ENCODE measurements at regions not wholly inside any gene's neighbourhood (a gene's known extent, or its start where the extent isn't known, plus 50 kb on each side); places are given as distances from the start of the nearest gene placed in this dataset.
"Not testable (repeated sequence)": the region's sequence is repeated elsewhere in the genome, so short reads cannot be mapped to it uniquely, and the experiment has no call there.

GRCh38 chr10:20515654-20516053 is 381.5 kb downstream of the NEBL start:
- no peaks in the 10 kb centered on the region for H3K4me1 Mint-ChIP-seq (ENCODE audit: low read depth)
- H3K4me3 Mint-ChIP-seq: no peak overlapping the region
- POLR2A ChIA-PET: no interaction called here
- H3K36me3 Mint-ChIP-seq (ENCODE audit: low read depth): no peaks in the 10 kb centered on the region
- ATAC-seq (no peak), DNase-seq (no peak)
- CTCF ChIA-PET: no interaction called here
- H3K27me3 Mint-ChIP-seq (ENCODE audit: low read depth): no peaks in the 10 kb centered on the region
- peaks cover 9% of the 10 kb centered on the region for H3K9me3 Mint-ChIP-seq (ENCODE audit: insufficient read depth)
- H3K27ac Mint-ChIP-seq: no peak overlapping the region

GRCh38 chr10:20512631-20513030 is 384.5 kb downstream of the NEBL start:
- H3K9me3 Mint-ChIP-seq (ENCODE audit: insufficient read depth): peaks cover 9% of the 10 kb centered on the region
- no peak overlapping the region for H3K4me3 Mint-ChIP-seq
- ATAC-seq (no peak), DNase-seq (no peak)
- no peaks in the 10 kb centered on the region for H3K36me3 Mint-ChIP-seq (ENCODE audit: low read depth)
- ChIA-PET POLR2A (no interaction called here), CTCF (interaction anchor here (0.6 kb wide), 1 partner anchor 445 kb away, joined by 3 read pairs; no protein-coding TSS in a partner anchor)
- H3K4me1 Mint-ChIP-seq (ENCODE audit: low read depth): no peaks in the 10 kb centered on the region
- no peak overlapping the region for H3K27ac Mint-ChIP-seq
- H3K27me3 Mint-ChIP-seq (ENCODE audit: low read depth): no peaks in the 10 kb centered on the region

GRCh38 chr10:20508921-20509320 is 388.2 kb downstream of the NEBL start:
- H3K4me3 Mint-ChIP-seq: no peak overlapping the region
- H3K9me3 Mint-ChIP-seq (ENCODE audit: insufficient read depth): peaks cover 8% of the 10 kb centered on the region
- no peaks in the 10 kb centered on the region for H3K27me3 Mint-ChIP-seq (ENCODE audit: low read depth)
- POLR2A ChIA-PET: no interaction called here
- H3K36me3 Mint-ChIP-seq (ENCODE audit: low read depth): no peaks in the 10 kb centered on the region
- CTCF ChIA-PET: no interaction called here
- H3K4me1 Mint-ChIP-seq (ENCODE audit: low read depth): no peaks in the 10 kb centered on the region
- ATAC-seq: no peak
- no peak overlapping the region for H3K27ac Mint-ChIP-seq
- DNase-seq: no peak

- DNase-seq: no peak
- Mint-ChIP-seq H3K36me3 (ENCODE audit: low read depth) (no peaks in the 10 kb centered on the region), H3K4me1 (ENCODE audit: low read depth) (no peaks in the 10 kb centered on the region), H3K9me3 (ENCODE audit: insufficient read depth) (peaks cover 4% of the 10 kb centered on the region), H3K4me3 (no peak overlapping the region), H3K27ac (no peak overlapping the region), H3K27me3 (ENCODE audit: low read depth) (no peaks in the 10 kb centered on the region)
- ChIA-PET CTCF (no interaction called here), POLR2A (no interaction called here)
- no peak for ATAC-seq
Observed at GRCh38 chr10:20502903-20503585, 394.1 kb downstream of the NEBL start.

GRCh38 chr10:20494474-20494873 is 402.6 kb downstream of the NEBL start:
- Mint-ChIP-seq H3K4me3 (no peak overlapping the region), H3K4me1 (ENCODE audit: low read depth) (no peaks in the 10 kb centered on the region), H3K9me3 (ENCODE audit: insufficient read depth) (no peaks in the 10 kb centered on the region), H3K27ac (no peak overlapping the region), H3K36me3 (ENCODE audit: low read depth) (no peaks in the 10 kb centered on the region), H3K27me3 (ENCODE audit: low read depth) (no peaks in the 10 kb centered on the region)
- ATAC-seq (no peak), DNase-seq (no peak)
- POLR2A ChIA-PET: no interaction called here
- CTCF ChIA-PET: no interaction called here

GRCh38 chr10:20492447-20492846 is 404.7 kb downstream of the NEBL start:
- ChIA-PET POLR2A (no interaction called here), CTCF (no interaction called here)
- Mint-ChIP-seq H3K27me3 (ENCODE audit: low read depth) (no peaks in the 10 kb centered on the region), H3K9me3 (ENCODE audit: insufficient read depth) (no peaks in the 10 kb centered on the region), H3K4me3 (no peak overlapping the region), H3K4me1 (ENCODE audit: low read depth) (no peaks in the 10 kb centered on the region), H3K27ac (no peak overlapping the region), H3K36me3 (ENCODE audit: low read depth) (no peaks in the 10 kb centered on the region)
- no peak for ATAC-seq
- DNase-seq: no peak

- CTCF ChIA-PET: no interaction called here
- no peaks in the 10 kb centered on the region for H3K4me1 Mint-ChIP-seq (ENCODE audit: low read depth)
Observed at GRCh38 chr10:20489961-20490360, 407.1 kb downstream of the NEBL start.

GRCh38 chr10:20486791-20487190 is 410.3 kb downstream of the NEBL start:
- CTCF ChIA-PET: no interaction called here
- POLR2A ChIA-PET: no interaction called here

More at GRCh38 chr10:20489961-20490360, 407.1 kb downstream of the NEBL start:
- Mint-ChIP-seq H3K36me3 (ENCODE audit: low read depth) (no peaks in the 10 kb centered on the region), H3K4me3 (no peak overlapping the region), H3K27me3 (ENCODE audit: low read depth) (no peaks in the 10 kb centered on the region), H3K9me3 (ENCODE audit: insufficient read depth) (peaks cover 9% of the 10 kb centered on the region), H3K27ac (no peak overlapping the region)
- no peak for DNase-seq
- no peak for ATAC-seq
- POLR2A ChIA-PET: no interaction called here

GRCh38 chr10:20485554-20485953 is 411.6 kb downstream of the NEBL start:
- no peaks in the 10 kb centered on the region for H3K27me3 Mint-ChIP-seq (ENCODE audit: low read depth)
- H3K27ac Mint-ChIP-seq: no peak overlapping the region
- no peak for ATAC-seq
- ChIA-PET POLR2A (no interaction called here), CTCF (no interaction called here)
- no peak overlapping the region for H3K4me3 Mint-ChIP-seq
- H3K9me3 Mint-ChIP-seq (ENCODE audit: insufficient read depth): peaks cover 15% of the 10 kb centered on the region
- no peaks in the 10 kb centered on the region for H3K4me1 Mint-ChIP-seq (ENCODE audit: low read depth)
- no peaks in the 10 kb centered on the region for H3K36me3 Mint-ChIP-seq (ENCODE audit: low read depth)
- DNase-seq: no peak

More at GRCh38 chr10:20486791-20487190, 410.3 kb downstream of the NEBL start:
- Mint-ChIP-seq H3K9me3 (ENCODE audit: insufficient read depth) (peaks cover 10% of the 10 kb centered on the region), H3K4me3 (no peak overlapping the region), H3K27me3 (ENCODE audit: low read depth) (no peaks in the 10 kb centered on the region), H3K36me3 (ENCODE audit: low read depth) (no peaks in the 10 kb centered on the region), H3K27ac (no peak overlapping the region), H3K4me1 (ENCODE audit: low read depth) (no peaks in the 10 kb centered on the region)
- DNase-seq (no peak), ATAC-seq (no peak)

- ChIA-PET CTCF (no interaction called here), POLR2A (no interaction called here)
- Mint-ChIP-seq H3K4me1 (ENCODE audit: low read depth) (no peaks in the 10 kb centered on the region), H3K27ac (no peak overlapping the region), H3K4me3 (no peak overlapping the region), H3K27me3 (ENCODE audit: low read depth) (no peaks in the 10 kb centered on the region), H3K9me3 (ENCODE audit: insufficient read depth) (peaks cover 12% of the 10 kb centered on the region), H3K36me3 (ENCODE audit: low read depth) (no peaks in the 10 kb centered on the region)
- ATAC-seq (no peak), DNase-seq (no peak)
Observed at GRCh38 chr10:20481054-20481453, 416.1 kb downstream of the NEBL start.

- CTCF ChIA-PET; H3K27ac Mint-ChIP-seq; H3K4me1 Mint-ChIP-seq (ENCODE audit: low read depth); H3K4me3 Mint-ChIP-seq; POLR2A ChIA-PET; H3K36me3 Mint-ChIP-seq (ENCODE audit: low read depth); ATAC-seq; DNase-seq; H3K27me3 Mint-ChIP-seq (ENCODE audit: low read depth): not testable (repeated sequence)
- H3K9me3 Mint-ChIP-seq (ENCODE audit: insufficient read depth): peaks cover 12% of the 10 kb centered on the region
Observed at GRCh38 chr10:20480575-20480974, 416.5 kb downstream of the NEBL start.

- no peak overlapping the region for H3K27ac Mint-ChIP-seq
- H3K9me3 Mint-ChIP-seq (ENCODE audit: insufficient read depth): peaks cover 8% of the 10 kb centered on the region
- no peaks in the 10 kb centered on the region for H3K4me1 Mint-ChIP-seq (ENCODE audit: low read depth)
- DNase-seq (no peak), ATAC-seq (no peak)
- ChIA-PET POLR2A (no interaction called here), CTCF (no interaction called here)
- H3K27me3 Mint-ChIP-seq (ENCODE audit: low read depth): no peaks in the 10 kb centered on the region
- H3K36me3 Mint-ChIP-seq (ENCODE audit: low read depth): no peaks in the 10 kb centered on the region
- H3K4me3 Mint-ChIP-seq: no peak overlapping the region
Observed at GRCh38 chr10:20474064-20474463, 423.0 kb downstream of the NEBL start.

GRCh38 chr10:20473023-20473760 is 423.9 kb downstream of the NEBL start:
- Mint-ChIP-seq H3K36me3 (ENCODE audit: low read depth) (no peaks in the 10 kb centered on the region), H3K4me3 (no peak overlapping the region), H3K27me3 (ENCODE audit: low read depth) (no peaks in the 10 kb centered on the region), H3K9me3 (ENCODE audit: insufficient read depth) (peaks cover 8% of the 10 kb centered on the region), H3K4me1 (ENCODE audit: low read depth) (no peaks in the 10 kb centered on the region), H3K27ac (no peak overlapping the region)
- ATAC-seq (no peak), DNase-seq (no peak)
- ChIA-PET POLR2A (no interaction called here), CTCF (no interaction called here)

All from activated CD8-positive, alpha-beta T cell treated with anti-CD3 and anti-CD28 coated beads, Interleukin-2, amount 10 ng/mL, durations not matched to agents 7 days and 5 days (primary cell).